ENCODE measurements at regions not wholly inside any gene's neighbourhood (a gene's known extent, or its start where the extent isn't known, plus 50 kb on each side); places are given as distances from the start of the nearest gene placed in this dataset.

DNA sequence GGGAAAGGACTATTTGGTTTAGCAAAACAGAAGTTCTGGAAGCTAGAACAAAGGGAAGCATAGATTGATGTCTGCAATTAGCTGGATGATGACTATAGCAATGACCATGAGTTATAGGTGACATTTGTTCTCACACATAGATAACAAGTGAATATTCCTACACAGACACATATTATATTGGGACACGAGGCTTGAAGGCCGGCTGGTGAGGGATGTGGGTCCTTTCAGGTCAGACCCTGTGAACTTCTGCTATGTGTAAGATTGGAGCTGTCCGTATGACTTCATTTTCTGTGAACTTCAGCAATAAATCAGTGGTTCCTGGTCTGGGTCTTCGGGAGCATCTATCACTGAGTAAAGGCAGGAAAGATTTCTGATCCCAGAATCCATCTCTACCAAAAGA, 253.6 kb upstream of the CFAP20DC start:
- intact Hi-C loops (cut with DNase I) = no loop called here
- DNase-seq = no peak
- H3K9me3 ChIP-seq (replicated peaks in 1 of 3) = no peaks in the 10 kb centered on the region
- no peak overlapping the region for H3K4me3 ChIP-seq
- 36 to 49% (median 38%) methylated on average over 4 of the region's 4 CpGs for WGBS, 4 donors
- no peak for TF ChIP-seq POLR2A (IDR thresholded peaks at IDR 0.05)
- TF ChIP-seq, protein P1, sequence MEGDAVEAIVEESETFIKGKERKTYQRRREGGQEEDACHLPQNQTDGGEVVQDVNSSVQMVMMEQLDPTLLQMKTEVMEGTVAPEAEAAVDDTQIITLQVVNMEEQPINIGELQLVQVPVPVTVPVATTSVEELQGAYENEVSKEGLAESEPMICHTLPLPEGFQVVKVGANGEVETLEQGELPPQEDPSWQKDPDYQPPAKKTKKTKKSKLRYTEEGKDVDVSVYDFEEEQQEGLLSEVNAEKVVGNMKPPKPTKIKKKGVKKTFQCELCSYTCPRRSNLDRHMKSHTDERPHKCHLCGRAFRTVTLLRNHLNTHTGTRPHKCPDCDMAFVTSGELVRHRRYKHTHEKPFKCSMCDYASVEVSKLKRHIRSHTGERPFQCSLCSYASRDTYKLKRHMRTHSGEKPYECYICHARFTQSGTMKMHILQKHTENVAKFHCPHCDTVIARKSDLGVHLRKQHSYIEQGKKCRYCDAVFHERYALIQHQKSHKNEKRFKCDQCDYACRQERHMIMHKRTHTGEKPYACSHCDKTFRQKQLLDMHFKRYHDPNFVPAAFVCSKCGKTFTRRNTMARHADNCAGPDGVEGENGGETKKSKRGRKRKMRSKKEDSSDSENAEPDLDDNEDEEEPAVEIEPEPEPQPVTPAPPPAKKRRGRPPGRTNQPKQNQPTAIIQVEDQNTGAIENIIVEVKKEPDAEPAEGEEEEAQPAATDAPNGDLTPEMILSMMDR (IDR thresholded peaks at IDR 0.05) = no peak
- H3K36me3 ChIP-seq (replicated peaks in 1 of 2) = no peaks in the 10 kb centered on the region
- H3K4me1 ChIP-seq (replicated peaks in 1 of 2) = no peaks in the 10 kb centered on the region
- no peak overlapping the region for H3K27ac ChIP-seq
- H3K27me3 ChIP-seq = no peaks in the 10 kb centered on the region

DNA sequence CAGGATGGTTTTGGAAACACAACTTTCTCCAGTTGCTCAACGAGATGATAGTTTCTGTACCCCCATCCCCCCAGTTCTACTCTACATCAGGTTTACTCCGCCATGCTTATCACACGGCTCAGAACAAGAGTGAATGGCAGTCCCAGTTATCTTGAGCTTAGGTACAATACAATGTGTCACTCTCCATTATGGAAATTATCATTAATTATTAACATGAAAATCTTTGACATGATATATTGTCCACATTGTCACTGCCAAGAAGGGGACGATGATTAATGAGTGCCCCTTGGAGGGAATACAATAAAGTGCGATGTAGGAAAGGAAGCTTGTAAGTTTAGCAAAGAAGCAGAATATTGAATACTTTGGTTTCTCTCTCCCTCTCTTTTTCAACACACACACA, 252.6 kb upstream of the CFAP20DC start:
- no peaks in the 10 kb centered on the region for H3K36me3 ChIP-seq (replicated peaks in 1 of 2)
- WGBS, 4 donors = 78 to 82% (median 79%) methylated on average over 5 of the region's 5 CpGs
- intact Hi-C loops (cut with DNase I) = no loop called here
- H3K9me3 ChIP-seq (replicated peaks in 1 of 3) = no peaks in the 10 kb centered on the region
- H3K4me3 ChIP-seq = no peak overlapping the region
- no peak overlapping the region for H3K27ac ChIP-seq
- no peak for DNase-seq
- no peaks in the 10 kb centered on the region for H3K4me1 ChIP-seq (replicated peaks in 1 of 2)
- TF ChIP-seq, protein P1 (IDR thresholded peaks at IDR 0.05) = no peak
- TF ChIP-seq POLR2A (IDR thresholded peaks at IDR 0.05) = no peak
- no peaks in the 10 kb centered on the region for H3K27me3 ChIP-seq

DNA sequence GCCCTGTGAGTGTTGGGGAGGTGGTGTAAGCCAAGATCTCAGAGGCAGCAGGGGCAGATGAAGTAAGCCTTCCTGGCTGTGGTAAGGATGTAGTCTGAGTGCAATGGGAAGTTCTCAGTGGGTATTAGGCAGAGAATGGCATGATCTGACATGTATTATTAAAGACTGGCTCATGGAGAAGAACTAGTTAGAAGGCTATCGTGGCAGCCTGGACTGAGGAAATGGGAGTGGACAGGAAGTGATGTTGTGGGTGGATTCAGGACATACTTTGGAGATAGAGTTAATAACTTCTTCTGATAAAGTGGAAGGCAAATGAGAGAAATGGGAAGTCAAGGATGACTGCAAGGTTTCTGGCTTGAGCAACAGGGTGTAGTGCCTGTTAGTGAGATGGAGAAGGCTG, 250.9 kb upstream of the CFAP20DC start:
- TF ChIP-seq, protein P1 (IDR thresholded peaks at IDR 0.05) = no peak
- TF ChIP-seq POLR2A (IDR thresholded peaks at IDR 0.05) = no peak
- 52 to 67% (median 60%) methylated on average over 1 of the region's 1 CpG for WGBS, 4 donors
- Histone ChIP-seq H3K4me3 (no peak overlapping the region), H3K27ac (no peak overlapping the region), H3K9me3 (replicated peaks in 1 of 3) (no peaks in the 10 kb centered on the region), H3K4me1 (replicated peaks in 1 of 2) (no peaks in the 10 kb centered on the region), H3K36me3 (replicated peaks in 1 of 2) (no peaks in the 10 kb centered on the region), H3K27me3 (no peaks in the 10 kb centered on the region)
- DNase-seq = no peak
- intact Hi-C loops (cut with DNase I) = no loop called here

DNA sequence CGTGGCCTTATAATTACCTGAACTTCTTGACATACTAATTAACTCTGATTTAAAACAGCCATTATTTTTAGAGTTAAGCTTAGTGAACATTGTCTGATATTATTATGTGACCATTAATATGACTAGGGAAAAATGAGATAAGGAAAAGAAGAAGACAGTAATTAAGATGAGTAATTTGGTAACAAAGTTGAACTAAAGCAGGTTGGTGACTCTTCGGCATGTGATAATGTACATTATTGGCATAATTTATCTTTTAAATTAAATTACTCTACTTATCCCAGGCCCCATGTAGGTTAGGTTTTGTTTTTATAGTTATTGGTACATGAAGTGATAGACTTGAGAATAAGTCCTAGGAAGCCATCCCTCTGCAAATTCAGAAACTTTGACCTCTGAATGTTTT, 249.7 kb upstream of the CFAP20DC start:
- Histone ChIP-seq H3K9me3 (replicated peaks in 1 of 3) (no peaks in the 10 kb centered on the region), H3K27me3 (no peaks in the 10 kb centered on the region), H3K4me3 (no peak overlapping the region), H3K27ac (no peak overlapping the region), H3K4me1 (replicated peaks in 1 of 2) (no peaks in the 10 kb centered on the region), H3K36me3 (replicated peaks in 1 of 2) (no peaks in the 10 kb centered on the region)
- 73 to 77% (median 76%) methylated on average over 2 of the region's 2 CpGs for WGBS, 4 donors
- no peak for DNase-seq
- intact Hi-C loops (cut with DNase I) = no loop called here
- TF ChIP-seq, protein P1 (IDR thresholded peaks at IDR 0.05) = no peak
